ENCODE measurements at regions not wholly inside any gene's neighbourhood (a gene's known extent, or its start where the extent isn't known, plus 50 kb on each side); places are given as distances from the start of the nearest gene placed in this dataset.
"Not testable (repeated sequence)": the region's sequence is repeated elsewhere in the genome, so short reads cannot be mapped to it uniquely, and the experiment has no call there.

DNA sequence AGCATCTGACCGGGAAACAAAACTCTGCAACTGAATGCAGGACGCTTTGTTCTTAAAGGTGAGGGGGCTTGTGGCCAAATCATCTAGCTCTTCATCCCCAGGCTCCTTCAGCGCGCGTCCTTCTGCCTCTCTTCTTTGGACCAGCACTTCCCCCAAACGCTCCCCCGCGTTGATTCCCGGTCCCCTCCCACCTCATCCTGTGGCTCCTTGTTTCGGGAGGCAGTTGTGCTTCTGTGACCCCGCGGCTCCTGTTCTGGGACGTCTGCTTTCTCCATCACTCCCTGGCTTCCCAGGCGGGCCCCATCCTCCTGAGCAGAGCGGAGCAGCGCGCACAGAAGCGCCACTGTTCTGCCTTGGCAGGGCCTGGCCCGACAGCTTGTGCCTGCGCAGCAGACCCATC lies 109.7 kb upstream of the ZNG1E start:
- DNase-seq (ENCODE audit: low read depth in 4 of 4, low spot score in 2 of 4) = not testable (repeated sequence)

DNA sequence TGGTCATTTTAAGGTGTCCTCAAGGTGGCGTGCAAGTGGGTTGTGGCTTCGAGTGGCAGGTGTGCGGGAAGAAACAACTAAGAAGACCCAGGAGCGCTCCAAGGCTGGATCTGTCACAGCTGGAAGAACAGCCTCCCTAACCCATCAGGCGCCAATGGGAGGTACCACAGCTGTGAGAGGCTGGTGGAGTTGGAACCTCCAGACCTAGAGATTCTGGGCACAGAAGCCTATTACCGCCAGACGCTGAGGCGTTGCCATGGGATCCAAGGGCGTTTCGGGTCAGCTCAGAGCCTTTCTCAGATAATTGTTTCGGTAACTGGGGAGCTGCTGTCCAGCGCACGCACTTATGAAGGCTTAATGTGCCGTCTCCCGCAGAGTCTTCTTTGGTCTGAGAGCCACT lies 156.7 kb upstream of the ZNG1E start:
- DNase-seq (ENCODE audit: low read depth in 4 of 4, low spot score in 2 of 4) = not testable (repeated sequence)

DNA sequence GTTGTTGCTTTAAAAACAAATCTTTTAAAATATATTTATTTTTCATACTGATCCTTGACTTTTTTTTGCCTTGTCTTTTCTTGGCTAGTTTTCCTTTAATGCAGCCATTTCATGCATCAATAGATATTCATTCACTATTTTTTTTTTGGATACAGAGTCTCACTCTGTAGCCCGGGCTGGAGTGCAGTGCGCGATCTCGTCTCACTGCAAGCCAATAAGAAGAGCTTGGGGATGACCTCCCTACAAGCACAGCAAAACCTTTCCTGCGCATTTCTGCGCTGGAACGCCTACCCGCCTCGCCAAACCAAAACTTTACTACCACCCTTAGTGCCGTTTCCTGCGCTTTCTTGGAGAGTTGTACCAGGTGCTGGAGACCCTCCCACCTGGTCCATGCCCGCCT lies 161.3 kb upstream of the ZNG1E start:
- DNase-seq (ENCODE audit: low read depth in 4 of 4, low spot score in 2 of 4) = not testable (repeated sequence)

DNA sequence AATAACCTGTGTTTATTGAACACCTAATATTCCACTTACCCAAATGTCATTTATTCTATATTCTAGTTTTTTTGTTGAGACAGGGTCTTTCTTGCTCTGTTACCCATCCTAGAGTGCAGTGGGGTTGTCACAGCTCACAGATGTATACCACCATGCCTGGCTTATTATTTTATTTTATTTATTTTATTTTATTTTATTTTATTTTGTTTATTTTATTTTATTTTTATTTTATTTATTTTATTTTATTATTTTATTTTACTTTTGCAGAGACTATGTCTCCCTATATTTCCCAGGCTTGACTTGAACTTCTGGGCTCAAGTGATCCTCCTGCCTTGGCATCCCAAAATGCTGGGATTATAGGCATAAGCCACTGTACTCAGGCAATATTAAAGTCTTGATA lies 167.8 kb upstream of the ZNG1E start:
- DNase-seq (ENCODE audit: low read depth in 4 of 4, low spot score in 2 of 4) = not testable (repeated sequence)

DNA sequence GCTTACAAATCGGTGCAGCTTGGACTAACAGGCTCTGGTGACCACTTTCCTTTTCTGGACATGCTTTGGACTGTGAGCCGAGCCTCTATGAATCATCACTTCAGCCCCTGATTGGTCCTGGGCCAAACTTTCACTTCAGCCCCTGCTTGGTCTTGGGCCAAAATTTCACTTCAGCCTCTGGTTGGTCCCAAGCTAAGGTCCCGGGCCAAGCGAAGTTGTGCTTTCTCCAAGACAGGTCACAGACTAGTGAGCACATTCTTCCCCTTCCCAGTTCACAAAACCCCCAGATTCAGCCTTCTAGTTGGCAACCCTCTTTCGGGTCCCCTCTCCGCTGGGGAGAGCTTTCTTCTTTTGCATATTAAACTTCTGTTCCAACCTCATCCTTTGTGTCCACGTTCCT lies 171.0 kb upstream of the ZNG1E start:
- not testable (repeated sequence) for DNase-seq (ENCODE audit: low read depth in 4 of 4, low spot score in 2 of 4)

DNA sequence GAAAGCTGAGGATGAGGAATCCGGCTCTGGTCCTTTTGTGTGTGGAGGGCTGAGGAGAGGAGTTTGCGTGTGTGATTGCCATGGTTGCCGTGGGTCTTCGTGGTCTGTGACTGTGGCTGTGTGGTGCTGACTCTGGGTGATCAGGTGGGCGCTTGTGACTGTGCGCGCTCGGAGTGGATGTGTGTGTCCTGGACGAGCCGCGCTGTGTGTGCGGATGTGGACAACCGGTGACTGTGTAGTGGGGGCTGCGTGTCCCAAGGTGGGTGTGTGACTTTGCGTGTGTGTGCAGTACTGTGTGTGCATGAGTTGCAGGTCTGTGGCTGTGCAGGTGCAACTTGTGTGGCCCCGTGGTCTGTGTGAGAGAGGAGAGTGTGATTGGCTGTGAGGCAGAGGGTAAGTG lies 172.0 kb upstream of the ZNG1E start:
- not testable (repeated sequence) for DNase-seq (ENCODE audit: low read depth in 4 of 4, low spot score in 2 of 4)

DNA sequence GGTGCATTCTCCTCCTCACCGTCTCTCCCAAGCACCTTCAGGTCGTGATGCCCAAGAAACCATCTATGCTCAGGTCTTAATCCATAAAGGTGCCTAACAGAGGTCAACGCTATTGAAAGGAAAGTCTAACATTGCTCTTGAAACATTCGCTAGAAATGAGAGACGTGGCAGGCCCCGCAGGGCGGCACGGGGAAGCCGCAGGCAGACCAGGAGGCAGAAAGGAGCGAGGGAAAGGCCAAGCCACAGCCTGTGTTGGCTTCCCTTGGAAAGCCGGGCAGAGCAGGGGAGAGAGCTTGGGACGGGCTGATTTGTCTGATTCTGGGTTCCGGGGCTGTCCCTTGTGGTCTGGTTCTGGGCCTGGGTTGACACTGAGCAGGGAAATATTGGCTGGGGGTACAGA lies 192.8 kb upstream of the ZNG1E start:
- not testable (repeated sequence) for DNase-seq (ENCODE audit: low read depth in 4 of 4, low spot score in 2 of 4)

DNA sequence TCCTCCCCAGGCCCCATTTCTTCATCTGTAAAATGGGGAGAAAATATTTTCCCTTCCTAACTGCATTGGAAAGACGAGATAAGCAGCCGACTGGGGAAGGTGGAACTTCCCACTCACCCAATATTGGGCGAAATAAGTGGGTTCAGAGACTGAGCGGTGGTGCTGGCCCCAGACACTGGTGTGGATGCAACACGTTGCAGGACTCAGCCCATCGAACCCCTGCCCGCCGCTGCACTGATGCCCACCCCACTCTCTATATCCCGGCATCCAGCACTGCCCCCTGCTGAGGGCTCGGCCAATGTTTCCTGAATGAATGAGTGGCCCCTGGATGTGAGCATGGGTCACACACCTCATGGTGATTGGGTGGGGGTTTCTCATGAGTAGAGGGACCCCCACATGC lies 194.4 kb upstream of the ZNG1E start:
- DNase-seq (ENCODE audit: low read depth in 4 of 4, low spot score in 2 of 4) = not testable (repeated sequence)

DNA sequence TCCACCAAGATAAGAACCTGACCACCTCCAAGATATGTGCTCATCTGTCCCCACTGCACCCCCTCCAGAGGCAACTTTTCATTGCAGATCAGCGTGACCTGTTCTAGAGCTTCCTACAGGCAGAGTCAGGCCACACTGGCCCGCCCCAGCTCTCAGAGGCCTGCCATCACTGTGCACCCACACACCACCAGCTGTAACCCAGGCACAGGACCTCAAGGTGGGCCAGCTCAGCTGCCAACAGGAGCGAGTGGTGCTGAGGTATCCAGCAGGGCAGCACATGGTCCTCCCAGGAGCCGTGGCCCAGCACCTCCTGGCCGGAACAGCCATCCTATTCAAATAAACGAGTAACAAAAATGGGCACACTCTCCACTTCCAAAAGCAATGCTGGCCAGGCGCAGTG lies 189.9 kb upstream of the FOXD4L5 start:
- DNase-seq (ENCODE audit: low read depth in 4 of 4, low spot score in 2 of 4) = not testable (repeated sequence)

DNA sequence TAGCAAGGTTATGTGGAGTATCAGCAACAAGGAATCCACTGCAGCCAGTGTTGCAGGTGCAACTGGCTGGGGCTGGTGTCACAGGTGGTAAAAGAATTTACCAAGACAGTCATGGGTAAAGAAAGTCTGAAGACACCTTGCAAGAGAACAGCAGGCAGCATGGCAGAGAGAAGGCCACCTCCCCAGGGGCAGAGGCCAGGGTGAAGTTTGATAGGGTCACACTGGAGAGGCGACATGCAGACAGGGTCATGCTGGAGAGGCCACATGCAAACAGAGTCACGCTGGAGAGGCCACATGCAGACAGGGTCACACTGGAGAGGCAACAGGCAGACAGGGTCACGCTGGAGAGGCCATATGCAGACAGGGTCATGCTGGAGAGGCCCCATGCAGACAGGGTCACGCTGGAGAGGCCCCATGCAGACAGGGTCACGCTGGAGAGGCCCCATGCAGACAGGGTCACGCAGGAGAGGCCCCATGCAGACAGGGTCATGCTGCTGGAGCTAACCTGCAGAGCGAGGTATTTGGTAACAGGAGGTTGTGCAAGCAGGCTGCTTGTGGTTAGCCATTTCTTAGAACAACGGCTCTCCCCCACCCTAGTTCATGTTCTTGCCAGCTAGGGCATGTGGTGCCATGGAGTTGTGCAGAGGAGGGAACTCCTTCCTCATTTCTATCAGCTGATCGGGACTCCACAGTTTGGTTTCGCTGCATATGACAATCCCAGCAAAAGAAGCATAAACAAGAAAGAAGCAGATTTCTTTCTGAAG lies 188.2 kb upstream of the FOXD4L5 start:
- not testable (repeated sequence) for DNase-seq (ENCODE audit: low read depth in 4 of 4, low spot score in 2 of 4)

DNA sequence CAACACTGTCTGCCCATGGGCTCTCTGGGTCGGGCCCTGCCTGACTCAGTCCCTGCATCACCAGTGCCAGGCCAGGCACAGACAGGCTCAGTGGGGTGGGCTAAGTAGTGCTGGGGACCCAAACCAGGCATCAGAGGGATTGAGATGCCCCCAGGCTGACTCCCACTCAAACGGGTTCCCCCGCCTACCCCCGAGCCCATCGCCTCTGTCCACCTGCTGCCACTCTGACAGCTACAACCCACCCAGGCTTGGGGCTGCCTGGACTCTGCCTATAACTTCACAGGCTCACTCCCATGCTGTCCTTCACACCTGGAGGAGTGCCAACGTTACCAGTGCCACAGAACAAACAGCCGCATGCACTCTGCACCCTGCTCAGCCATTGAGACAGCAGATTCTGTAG lies 186.1 kb upstream of the FOXD4L5 start:
- not testable (repeated sequence) for DNase-seq (ENCODE audit: low read depth in 4 of 4, low spot score in 2 of 4)

DNA sequence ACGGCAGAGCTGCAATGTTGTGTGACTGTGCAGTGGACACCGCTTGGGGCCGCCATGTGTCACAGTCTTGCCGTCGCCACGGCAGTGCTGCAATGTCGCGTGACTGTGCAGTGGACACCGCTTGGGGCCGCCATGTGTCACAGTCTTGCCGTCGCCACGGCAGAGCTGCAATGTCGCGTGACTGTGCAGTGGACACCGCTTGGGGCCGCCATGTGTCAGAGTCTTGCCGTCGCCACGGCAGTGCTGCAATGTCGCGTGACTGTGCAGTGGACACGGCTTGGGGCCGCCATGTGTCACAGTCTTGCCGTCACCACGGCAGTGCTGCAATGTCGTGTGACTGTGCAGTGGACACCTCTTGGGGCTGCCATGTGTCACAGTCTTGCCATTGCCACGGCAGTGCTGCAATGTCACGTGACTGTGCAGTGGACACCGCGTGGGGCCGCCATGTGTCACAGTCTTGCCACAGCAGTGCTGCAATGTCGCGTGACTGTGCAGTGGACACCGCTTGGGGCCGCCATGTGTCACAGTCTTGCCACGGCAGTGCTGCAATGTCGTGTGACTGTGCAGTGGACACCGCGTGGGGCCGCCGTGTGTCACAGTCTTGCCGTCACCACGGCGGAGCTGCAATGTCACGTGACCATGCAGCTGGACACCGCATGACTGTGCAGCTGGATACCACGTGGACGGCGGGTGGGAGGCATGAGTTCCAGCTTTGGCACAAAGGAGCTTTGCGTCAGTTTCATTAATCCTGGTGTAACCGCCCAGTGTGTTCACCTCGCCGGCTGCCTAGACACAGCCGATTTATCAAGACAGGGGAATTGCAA lies 182.1 kb upstream of the FOXD4L5 start:
- not testable (repeated sequence) for DNase-seq (ENCODE audit: low read depth in 4 of 4, low spot score in 2 of 4)

DNA sequence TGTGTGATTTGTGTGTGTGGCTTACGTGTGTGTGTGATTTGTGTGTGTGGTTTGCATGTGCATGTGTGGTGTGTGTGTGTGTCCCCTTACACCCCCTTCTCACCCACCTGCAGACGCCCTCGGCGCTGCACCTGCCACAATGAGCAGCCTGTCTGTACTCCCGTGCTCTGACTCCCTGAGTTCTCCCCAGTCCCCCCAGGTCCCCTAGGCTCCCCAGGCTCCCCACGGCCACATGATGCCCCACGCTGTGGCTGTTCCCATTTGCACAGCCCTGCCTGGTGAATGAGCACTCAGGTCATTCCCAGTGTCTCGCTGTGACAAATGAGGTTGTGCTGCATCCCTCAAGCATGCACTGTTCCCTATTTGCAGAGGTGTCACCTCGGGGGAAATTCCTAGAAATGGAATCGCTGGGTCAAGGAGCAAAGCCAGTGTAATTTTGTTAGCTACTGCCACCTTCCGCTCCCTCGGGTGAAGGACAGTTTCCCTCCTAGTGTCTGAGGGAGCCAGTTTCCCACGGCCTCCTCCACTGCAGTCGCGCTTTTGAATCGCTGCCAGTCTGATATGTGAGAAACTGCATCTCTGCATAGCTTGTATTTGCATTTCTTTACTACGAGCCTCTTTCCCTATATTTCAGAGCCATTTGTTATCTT lies 180.4 kb upstream of the FOXD4L5 start:
- DNase-seq (ENCODE audit: low read depth in 4 of 4, low spot score in 2 of 4) = not testable (repeated sequence)

DNA sequence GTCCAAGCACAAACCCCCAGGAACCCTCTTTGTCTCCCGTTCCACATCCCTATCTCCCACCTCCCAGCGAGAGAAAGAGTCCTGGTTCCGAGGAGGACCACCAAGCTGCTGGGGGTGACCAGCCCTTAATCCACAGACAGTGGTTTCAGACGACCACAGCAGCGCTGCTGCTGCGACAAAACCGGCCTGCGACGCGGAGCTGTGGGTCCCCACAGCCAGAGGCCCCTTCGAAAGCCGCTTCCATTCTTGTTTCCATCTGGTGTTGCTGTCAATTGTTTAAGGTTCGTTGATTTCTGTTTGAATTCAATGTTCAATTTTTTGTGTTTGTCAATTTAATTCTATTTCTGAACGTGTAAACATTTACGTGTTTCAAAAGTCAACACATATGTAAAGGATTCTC lies 177.5 kb upstream of the FOXD4L5 start:
- DNase-seq (ENCODE audit: low read depth in 4 of 4, low spot score in 2 of 4) = not testable (repeated sequence)

DNA sequence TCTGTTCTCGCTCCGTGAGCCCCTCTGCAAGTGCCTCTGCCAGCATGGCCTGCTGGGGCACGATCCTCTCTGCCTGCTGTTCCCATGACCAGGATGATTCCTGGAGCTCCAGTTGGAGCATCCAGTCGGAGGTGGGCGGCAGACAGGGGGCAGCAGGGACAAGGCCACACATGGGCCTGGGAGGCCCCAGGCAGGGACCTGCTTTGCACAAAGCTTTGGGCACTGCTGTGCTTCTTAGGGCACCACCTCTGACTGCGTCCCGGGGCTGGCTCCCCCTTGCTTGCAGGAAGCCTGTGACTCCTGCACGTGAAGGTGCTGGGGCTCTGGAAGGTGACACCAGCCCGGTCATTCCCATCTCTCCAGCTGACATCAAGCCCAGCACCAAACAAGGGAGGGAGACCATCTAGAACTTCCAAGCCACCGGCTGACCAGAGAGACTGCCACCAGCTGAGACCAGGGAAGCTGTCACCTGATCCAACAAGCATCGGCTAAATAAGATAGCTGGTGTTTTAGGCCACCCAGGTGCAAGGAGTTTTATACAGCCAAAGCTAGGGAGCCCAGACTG lies 174.8 kb upstream of the FOXD4L5 start:
- DNase-seq (ENCODE audit: low read depth in 4 of 4, low spot score in 2 of 4) = no peak

DNA sequence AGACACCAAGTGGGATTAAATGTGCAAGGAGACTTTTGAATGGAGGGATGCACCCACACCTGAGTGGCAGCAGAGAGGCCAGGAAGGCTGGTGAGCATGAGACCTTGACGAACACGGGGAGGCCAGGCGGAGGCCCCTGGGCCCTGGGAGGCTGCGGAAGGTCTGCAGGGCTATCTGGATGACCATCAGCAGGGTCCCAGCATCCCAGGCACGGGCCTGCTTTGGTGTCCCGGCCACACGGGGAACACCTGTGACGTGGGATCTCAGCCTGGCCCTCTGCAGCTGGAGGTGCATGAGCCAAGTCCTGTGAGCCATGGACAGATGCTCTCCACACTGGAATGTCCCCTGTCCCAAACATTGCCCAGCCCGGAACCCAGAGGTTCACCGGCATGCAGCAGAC lies 174.0 kb upstream of the FOXD4L5 start:
- no peak for DNase-seq (ENCODE audit: low read depth in 4 of 4, low spot score in 2 of 4)

DNA sequence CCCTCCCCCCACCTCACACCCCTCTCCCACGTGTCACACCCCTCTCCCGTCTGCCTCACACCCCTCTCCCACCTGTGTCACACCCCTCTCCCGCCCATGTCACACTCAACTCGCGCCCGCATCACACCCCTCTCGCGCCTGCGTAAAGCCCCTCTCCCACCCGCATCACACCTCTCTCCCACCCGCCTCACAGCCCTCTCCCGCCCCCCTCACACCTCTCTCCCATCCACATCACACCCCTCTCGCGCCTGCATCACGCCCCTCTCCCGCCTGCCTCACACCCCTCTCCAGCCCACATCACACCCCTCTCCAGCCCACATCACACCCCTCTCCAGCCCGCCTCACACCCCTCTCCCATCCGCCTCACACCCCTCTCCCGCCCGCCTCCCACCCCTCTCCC lies 173.5 kb upstream of the FOXD4L5 start:
- DNase-seq (ENCODE audit: low read depth in 4 of 4, low spot score in 2 of 4) = no peak

DNA sequence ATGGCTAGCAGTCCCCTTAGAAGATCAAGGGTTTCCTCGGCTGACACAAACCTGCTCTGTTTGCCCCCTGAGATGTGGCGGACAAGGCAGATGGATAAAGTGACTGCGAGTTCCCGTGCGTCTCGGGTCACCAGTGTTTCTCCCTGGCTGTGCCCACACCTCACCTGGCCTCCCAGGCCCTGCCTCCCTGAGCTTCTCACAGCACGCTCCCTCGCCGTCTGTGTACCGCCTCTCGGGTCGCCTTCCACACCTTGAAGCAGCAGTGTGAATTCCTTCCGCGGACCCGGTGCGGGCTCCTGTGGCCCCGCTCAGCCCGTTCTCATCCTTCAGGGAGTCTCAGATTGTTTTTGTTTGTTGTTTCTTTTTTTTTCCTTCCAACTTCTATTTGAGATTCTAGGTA lies 172.0 kb upstream of the FOXD4L5 start:
- DNase-seq (ENCODE audit: low read depth in 4 of 4, low spot score in 2 of 4) = not testable (repeated sequence)

DNA sequence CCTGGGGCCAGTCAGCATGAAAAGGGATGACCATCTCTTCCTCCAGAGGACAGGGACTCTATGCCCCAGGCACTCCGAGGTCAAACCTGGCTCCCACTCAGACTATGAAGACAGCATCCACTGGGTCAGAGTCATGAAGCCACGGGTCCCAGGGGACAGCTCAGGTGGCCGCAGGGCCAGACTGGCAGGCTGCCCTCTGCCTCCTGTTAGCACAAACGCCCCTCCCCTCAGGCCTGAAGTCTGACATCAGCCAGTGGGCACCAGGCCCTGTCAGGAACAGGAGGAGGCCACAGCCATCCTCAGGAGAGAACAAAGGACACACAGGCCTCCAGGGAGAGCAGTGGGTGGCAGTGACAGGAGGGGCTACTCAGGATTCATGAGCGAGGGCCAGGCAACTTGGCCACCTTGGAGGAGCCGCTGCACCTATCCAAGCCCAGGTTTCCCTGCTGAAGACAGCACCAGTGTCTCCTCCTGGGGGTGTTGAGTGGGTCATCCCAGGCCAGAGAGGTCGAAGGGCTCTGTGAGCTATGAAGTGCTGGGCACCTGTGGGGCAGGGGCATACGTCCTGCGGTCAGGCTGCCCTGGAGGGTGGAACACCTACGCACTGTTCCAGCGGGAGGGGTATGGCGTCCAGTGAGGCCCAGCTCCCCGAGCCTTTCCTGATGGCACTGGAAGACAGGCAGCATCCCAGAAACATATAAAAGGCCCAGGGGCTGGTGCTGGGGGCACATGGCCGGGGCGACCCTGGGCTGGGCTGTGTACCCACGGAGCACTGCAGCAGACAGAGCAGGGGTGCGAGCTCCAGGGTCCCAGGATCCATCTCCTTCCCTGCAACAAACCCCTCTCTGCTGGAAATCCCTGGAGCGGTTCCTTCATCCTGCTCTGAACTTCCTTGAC lies 171.0 kb upstream of the FOXD4L5 start:
- not testable (repeated sequence) for DNase-seq (ENCODE audit: low read depth in 4 of 4, low spot score in 2 of 4)

DNA sequence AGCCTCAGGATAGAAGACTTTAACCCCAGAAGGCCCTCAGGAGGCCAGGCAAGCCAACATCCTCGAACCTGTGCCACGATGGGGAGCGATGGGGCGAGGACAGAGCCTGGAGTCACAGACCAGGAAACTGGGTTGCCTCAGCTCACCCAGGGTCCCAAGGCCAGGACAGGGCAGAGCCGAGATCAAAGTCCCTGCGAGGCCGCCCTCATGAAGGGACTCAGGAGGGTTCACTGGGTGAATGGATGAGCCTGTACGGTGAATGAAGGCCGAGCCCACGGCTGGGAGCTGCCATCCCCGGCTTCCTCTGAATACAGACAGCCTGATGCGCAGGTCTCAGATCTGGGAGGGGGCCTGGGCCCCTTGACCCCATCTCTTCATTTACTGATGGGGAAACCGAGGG lies 170.1 kb upstream of the FOXD4L5 start:
- DNase-seq (ENCODE audit: low read depth in 4 of 4, low spot score in 2 of 4) = not testable (repeated sequence)

Measured in left renal cortex interstitium (tissue), 4 donors.